GM23248 (cell line): ENCODE measurements at regions not wholly inside any gene's neighbourhood (a gene's known extent, or its start where the extent isn't known, plus 50 kb on each side); places are given as distances from the start of the nearest gene placed in this dataset.

Experiments
- EZH2 ChIP-seq: fragments of 200-600 bp; sonication (generic); IDR thresholded peaks from 2 replicates; pipeline ENCODE4 v1.6.1; 2018; ENCODE audit warnings: antibody characterized with exemption, mild to moderate bottlenecking; ENCODE audit not compliant: insufficient read depth, poor library complexity, severe bottlenecking
- EZH2phosphoT487 ChIP-seq: fragments of 200-600 bp; sonication (generic); IDR thresholded peaks from 2 replicates; pipeline ENCODE4 v1.6.1; 2018; ENCODE audit warnings: antibody characterized with exemption, moderate library complexity, mild to moderate bottlenecking, low read depth; ENCODE audit not compliant: insufficient read depth

DNA sequence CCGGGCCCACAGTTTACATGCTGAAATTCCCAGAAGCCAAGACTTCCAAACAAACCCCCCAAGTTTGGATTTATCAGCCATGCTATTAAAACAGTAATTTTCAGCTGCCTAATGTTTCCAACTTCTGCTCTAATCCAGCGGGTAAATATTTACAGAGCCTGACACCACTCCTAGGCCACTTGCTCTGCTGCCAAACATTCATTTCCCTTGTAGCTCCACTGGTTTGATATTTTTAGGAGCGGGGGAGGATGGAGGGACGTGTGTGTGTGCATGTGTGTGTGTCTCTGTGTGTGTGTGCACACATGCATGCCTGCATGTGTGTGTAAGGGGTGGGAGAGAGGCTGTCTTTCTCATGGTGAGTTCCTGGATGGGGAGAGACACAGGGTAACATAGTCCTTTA, 115.7 kb upstream of the PJA1 start:
- no peak for TF ChIP-seq EZH2
- TF ChIP-seq EZH2phosphoT487 = no peak
